GM12864 (cell line): ENCODE measurements at regions not wholly inside any gene's neighbourhood (a gene's known extent, or its start where the extent isn't known, plus 50 kb on each side); places are given as distances from the start of the nearest gene placed in this dataset.

Experiments
- DNase-seq: peaks from one replicate; pipeline ENCODE4 v3.0.0-alpha.2; 2011; ENCODE audit warnings: low read depth
- H3K4me3 ChIP-seq: 2 replicates; pipeline ENCODE4 v1.5.1; 2011; ENCODE audit warnings: mild to moderate bottlenecking, low read depth, low read length, control low read depth
- CTCF ChIP-seq: IDR thresholded peaks from 2 replicates; pipeline ENCODE4 v1.5.1; 2011; ENCODE audit warnings: low read depth, mild to moderate bottlenecking, moderate library complexity, low read length, control low read depth, inconsistent platforms; ENCODE audit errors: missing control alignments

GRCh38 chr4:81611221-81611620, 139.5 kb upstream of the RASGEF1B start:
- no peak for TF ChIP-seq CTCF

GRCh38 chr4:81609844-81610243, 138.1 kb upstream of the RASGEF1B start:
- no peak for TF ChIP-seq CTCF
- DNase-seq = no peak
- H3K4me3 ChIP-seq = no peak overlapping the region

More at GRCh38 chr4:81611221-81611620, 139.5 kb upstream of the RASGEF1B start:
- DNase-seq = no peak
- H3K4me3 ChIP-seq = no peak overlapping the region

GRCh38 chr4:81607950-81608349, 136.2 kb upstream of the RASGEF1B start:
- no peak for TF ChIP-seq CTCF
- DNase-seq = no peak
- H3K4me3 ChIP-seq = no peak overlapping the region

- no peak overlapping the region for H3K4me3 ChIP-seq
- no peak for TF ChIP-seq CTCF
- no peak for DNase-seq
These were observed 135.2 kb upstream of the RASGEF1B start for GRCh38 chr4:81606801-81607501.

GRCh38 chr4:81606166-81606565, 134.5 kb upstream of the RASGEF1B start:
- no peak for TF ChIP-seq CTCF
- no peak for DNase-seq
- no peak overlapping the region for H3K4me3 ChIP-seq

GRCh38 chr4:81605271-81605670, 133.6 kb upstream of the RASGEF1B start:
- no peak overlapping the region for H3K4me3 ChIP-seq
- no peak for TF ChIP-seq CTCF
- DNase-seq = no peak

GRCh38 chr4:81604683-81605218, 133.0 kb upstream of the RASGEF1B start:
- no peak for TF ChIP-seq CTCF
- DNase-seq = no peak
- no peak overlapping the region for H3K4me3 ChIP-seq
